ENCODE measurements at regions not wholly inside any gene's neighbourhood (a gene's known extent, or its start where the extent isn't known, plus 50 kb on each side); places are given as distances from the start of the nearest gene placed in this dataset.
"Not testable (repeated sequence)": the region's sequence is repeated elsewhere in the genome, so short reads cannot be mapped to it uniquely, and the experiment has no call there.

DNA sequence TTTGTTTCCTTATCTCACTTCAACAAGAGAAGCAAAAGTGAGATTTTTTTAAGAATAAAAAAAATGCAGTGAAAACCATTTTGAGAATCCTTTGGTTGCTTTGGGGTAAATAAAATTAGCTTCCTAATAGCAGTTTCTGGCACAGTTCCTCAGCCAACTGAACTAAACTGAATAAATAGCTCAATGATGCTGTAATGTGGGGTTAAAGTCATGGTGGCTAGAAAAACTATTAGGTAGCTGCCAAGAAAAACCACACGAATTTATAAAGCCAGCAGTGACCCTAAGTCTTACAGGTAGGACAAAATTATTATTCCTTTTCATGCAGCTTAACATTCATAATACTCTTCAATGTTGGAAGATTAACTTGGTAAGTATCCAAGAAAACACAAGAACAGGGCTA is 142.4 kb downstream of the APIP start:
- TF ChIP-seq, protein P1, sequence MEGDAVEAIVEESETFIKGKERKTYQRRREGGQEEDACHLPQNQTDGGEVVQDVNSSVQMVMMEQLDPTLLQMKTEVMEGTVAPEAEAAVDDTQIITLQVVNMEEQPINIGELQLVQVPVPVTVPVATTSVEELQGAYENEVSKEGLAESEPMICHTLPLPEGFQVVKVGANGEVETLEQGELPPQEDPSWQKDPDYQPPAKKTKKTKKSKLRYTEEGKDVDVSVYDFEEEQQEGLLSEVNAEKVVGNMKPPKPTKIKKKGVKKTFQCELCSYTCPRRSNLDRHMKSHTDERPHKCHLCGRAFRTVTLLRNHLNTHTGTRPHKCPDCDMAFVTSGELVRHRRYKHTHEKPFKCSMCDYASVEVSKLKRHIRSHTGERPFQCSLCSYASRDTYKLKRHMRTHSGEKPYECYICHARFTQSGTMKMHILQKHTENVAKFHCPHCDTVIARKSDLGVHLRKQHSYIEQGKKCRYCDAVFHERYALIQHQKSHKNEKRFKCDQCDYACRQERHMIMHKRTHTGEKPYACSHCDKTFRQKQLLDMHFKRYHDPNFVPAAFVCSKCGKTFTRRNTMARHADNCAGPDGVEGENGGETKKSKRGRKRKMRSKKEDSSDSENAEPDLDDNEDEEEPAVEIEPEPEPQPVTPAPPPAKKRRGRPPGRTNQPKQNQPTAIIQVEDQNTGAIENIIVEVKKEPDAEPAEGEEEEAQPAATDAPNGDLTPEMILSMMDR (IDR thresholded peaks at IDR 0.05): no peak
- ATAC-seq: no peak
- Histone ChIP-seq H3K36me3 (ENCODE audit: insufficient read depth in 1 of 2, low read depth in 1 of 2) (no peaks in the 10 kb centered on the region), H3K27me3 (ENCODE audit: insufficient read depth in 3 of 3, low read length in 2 of 3) (peaks cover 0 to 2% (median 0%) of the 10 kb centered on the region in 3 donors), H3K9me3 (no peaks in the 10 kb centered on the region), H3K4me3 (no peak overlapping the region), H3K27ac (no peak overlapping the region), H3K4me1 (no peaks in the 10 kb centered on the region)
- no peak for DNase-seq
- intact Hi-C loops (cut with DNase I): no loop called here
- WGBS, 3 donors: 6 to 20% (median 10%) methylated on average over 1 of the region's 1 CpG

DNA sequence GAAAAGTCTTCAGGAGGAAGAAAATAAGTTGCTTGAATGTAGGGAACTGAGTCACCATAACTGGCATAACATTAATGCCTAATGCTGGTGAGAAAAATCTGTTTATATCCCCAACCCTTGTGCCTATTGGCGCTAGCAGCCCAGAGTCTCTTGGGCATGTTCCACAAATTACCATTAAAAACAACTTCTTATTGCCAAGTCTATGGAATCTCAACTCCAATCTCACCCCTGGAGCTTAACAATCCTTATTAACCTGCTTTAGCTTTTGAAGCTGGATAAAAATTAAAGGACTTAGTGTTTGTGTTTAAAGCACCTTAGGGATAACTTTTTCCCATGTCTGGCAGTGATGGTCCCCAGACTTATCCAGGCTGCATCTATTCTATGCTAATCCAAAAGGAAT is 143.0 kb downstream of the APIP start:
- Histone ChIP-seq H3K4me3 (no peak overlapping the region), H3K27me3 (ENCODE audit: insufficient read depth in 3 of 3, low read length in 2 of 3) (peaks cover 0 to 2% (median 0%) of the 10 kb centered on the region in 3 donors), H3K9me3 (no peaks in the 10 kb centered on the region), H3K27ac (no peak overlapping the region), H3K4me1 (no peaks in the 10 kb centered on the region), H3K36me3 (ENCODE audit: insufficient read depth in 1 of 2, low read depth in 1 of 2) (no peaks in the 10 kb centered on the region)
- TF ChIP-seq, protein P1 (IDR thresholded peaks at IDR 0.05): no peak
- no peak for DNase-seq
- WGBS, 3 donors: 0 to 67% (median 23%) methylated on average over 1 of the region's 1 CpG
- no peak for ATAC-seq
- intact Hi-C loops (cut with DNase I): no loop called here

DNA sequence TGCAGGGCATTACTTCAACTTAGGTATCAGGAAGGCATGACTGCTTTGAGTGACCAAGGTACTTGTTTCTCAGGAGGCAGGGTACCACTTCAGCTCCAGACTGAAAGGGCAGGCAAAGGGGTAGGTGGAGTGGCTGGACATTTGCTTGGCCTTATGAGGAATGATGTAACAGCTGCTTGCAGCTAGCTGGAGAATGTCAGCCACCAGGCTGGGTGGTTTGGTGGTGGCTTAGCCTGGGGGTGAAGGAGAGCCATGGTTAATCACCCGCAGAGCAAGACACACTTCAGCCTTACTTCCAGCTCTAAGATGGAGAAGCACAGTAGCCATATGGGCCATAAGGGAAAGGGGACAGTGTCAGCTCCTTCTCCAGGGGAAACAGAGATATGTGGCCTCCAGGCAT is 146.1 kb downstream of the APIP start:
- Histone ChIP-seq H3K27ac (no peak overlapping the region), H3K4me1 (no peaks in the 10 kb centered on the region), H3K9me3 (peaks cover 3% of the 10 kb centered on the region), H3K27me3 (ENCODE audit: insufficient read depth in 3 of 3, low read length in 2 of 3) (peaks cover 0 to 2% (median 0%) of the 10 kb centered on the region in 3 donors), H3K36me3 (ENCODE audit: insufficient read depth in 1 of 2, low read depth in 1 of 2) (no peaks in the 10 kb centered on the region), H3K4me3 (no peak overlapping the region)
- DNase-seq (no peak), ATAC-seq (no peak)
- TF ChIP-seq, protein P1 (IDR thresholded peaks at IDR 0.05): no peak
- 91 to 100% (median 96%) methylated on average over 1 of the region's 1 CpG for WGBS, 3 donors
- intact Hi-C loops (cut with DNase I): no loop called here

DNA sequence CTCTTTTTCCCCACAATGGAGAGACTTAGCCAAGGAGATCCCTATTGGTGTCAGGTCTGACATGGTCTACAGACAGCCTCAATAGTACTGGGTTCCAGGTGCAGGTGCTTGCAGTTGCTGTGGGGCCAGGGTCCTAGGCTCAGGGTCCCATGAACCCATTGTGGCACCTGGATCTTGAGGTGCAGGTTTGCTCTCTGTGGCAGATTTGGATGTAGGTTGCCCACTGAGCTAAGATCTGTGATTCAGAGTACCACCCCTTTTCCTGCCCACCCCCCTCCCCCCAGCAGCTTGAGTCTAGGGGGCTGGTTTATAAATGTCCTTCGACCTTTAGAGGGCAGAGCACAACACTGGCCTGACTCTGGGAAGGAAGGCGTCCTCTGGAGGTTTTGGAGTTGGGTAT is 147.0 kb downstream of the APIP start:
- Histone ChIP-seq H3K9me3 (peaks cover 7% of the 10 kb centered on the region), H3K27ac (no peak overlapping the region), H3K4me1 (no peaks in the 10 kb centered on the region), H3K4me3 (no peak overlapping the region), H3K36me3 (ENCODE audit: insufficient read depth in 1 of 2, low read depth in 1 of 2) (no peaks in the 10 kb centered on the region), H3K27me3 (ENCODE audit: insufficient read depth in 3 of 3, low read length in 2 of 3) (peaks cover 0 to 2% (median 0%) of the 10 kb centered on the region in 3 donors)
- no peak for ATAC-seq
- no peak for DNase-seq
- intact Hi-C loops (cut with DNase I): no loop called here
- TF ChIP-seq, protein P1 (IDR thresholded peaks at IDR 0.05): no peak
- WGBS, 3 donors: 73 to 84% (median 79%) methylated on average over 2 of the region's 2 CpGs

DNA sequence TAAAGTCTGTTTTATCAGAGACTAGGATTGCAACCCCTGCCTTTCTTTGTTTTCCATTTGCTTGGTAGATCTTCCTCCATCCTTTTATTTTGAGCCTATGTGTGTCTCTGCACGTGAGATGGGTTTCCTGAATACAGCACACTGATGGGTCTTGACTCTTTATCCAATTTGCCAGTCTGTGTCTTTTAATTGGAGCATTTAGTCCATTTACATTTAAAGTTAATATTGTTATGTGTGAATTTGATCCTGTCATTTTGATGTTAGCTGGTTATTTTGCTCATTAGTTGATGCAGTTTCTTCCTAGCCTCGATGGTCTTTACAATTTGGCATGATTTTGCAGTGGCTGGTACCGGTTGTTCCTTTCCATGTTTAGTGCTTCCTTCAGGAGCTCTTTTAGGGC is 141.7 kb downstream of the EHF start:
- H3K27me3 ChIP-seq (ENCODE audit: insufficient read depth in 3 of 3, low read length in 2 of 3); H3K36me3 ChIP-seq (ENCODE audit: insufficient read depth in 1 of 2, low read depth in 1 of 2); H3K4me3 ChIP-seq; H3K27ac ChIP-seq; DNase-seq; H3K9me3 ChIP-seq; intact Hi-C loops (cut with DNase I); H3K4me1 ChIP-seq; ATAC-seq: not testable (repeated sequence)
- WGBS, 3 donors: no CpG with 5 or more reads among the region's 3 CpGs

Data from psoas muscle (tissue), 7 donors.